A172 (cell line): ENCODE measurements at regions not wholly inside any gene's neighbourhood (a gene's known extent, or its start where the extent isn't known, plus 50 kb on each side); places are given as distances from the start of the nearest gene placed in this dataset.

Experiments
- DNase-seq: peaks from one replicate; pipeline ENCODE4 v3.0.0-alpha.2; 2015; ENCODE audit warnings: low spot score

DNA sequence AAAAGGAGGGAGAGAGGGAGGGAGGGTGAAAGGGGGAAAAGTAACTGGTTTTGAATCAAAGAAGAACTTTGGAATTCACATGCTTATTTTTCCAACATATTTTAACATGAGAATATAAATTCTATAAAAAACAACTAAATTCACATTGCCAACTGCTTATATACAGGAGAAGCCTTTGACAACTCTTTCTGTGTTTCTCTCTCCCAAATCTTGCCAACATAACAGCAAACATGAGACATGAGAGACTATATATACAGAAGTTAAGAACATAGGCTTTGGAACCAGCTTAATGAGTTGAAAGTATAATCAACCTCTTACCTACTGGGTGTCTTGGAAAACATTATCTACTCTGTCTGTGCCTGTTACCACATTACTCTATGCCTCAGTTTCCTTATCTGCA, 493.3 kb downstream of the RFC3 start:
- no peak for DNase-seq

- DNase-seq: no peak
Observed at GRCh38 chr13:34312578-34312977, 494.6 kb downstream of the RFC3 start.

DNA sequence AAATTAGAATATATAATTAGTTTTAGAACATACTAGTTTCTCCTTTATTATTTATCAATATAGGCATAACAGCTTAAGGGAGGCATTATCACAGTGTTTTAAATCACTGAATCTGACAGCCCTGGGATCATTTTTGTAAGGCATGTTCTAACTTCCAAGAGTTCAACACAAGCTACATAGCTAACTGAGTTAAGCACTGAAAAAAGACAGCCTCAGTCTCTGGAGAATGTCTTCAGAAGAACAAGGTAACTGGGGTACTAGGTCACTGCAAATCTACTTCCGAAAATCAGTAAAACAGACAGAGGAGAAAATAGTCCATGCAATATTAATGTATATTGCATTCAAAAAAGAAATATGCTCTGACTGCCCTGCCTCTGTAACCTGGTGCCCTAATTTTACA, 502.1 kb downstream of the RFC3 start:
- DNase-seq: no peak

- DNase-seq: no peak
Observed at GRCh38 chr13:34322014-34322742, 504.2 kb downstream of the RFC3 start.

GRCh38 chr13:34322743-34323074, 504.8 kb downstream of the RFC3 start:
- no peak for DNase-seq

- DNase-seq: no peak
Observed at GRCh38 chr13:34335014-34336007, 517.4 kb downstream of the RFC3 start.

DNA sequence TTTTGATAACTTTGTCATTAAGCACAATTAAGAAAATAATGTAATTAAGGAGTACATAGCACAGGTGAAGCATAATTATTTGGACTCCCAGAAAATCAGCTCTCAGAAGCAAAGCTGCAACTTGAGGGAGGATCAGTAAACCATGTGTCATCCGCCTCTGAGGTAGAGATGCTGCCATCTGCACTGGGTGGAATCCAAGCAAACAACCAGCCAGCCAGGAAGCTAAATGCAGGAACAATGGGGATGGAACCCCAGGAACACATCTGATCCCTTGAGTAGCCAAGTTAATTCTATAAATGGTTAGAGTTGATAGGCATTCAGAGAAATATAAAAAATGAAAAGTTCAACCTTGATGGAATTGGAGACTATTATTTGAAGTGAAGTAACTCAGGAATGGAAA, 520.2 kb downstream of the RFC3 start:
- DNase-seq: no peak

DNA sequence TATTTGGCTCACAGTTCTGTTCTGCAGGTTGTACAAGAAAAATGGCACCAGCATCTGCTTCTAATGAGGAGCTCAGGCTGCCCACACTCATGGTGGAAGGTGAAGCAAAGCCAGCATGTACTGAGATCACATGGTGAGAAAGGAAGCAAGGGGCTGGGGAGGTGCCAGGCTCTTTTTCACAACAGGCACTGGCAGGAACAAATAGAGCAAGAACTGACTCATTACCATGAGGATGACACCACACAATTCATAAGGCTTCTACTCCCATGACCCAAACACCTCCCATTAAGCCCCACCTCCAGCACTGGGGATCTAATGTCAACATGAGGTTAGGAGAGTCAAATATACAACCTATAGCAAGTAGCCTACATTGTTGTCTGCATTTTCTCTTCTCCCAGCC, 522.6 kb downstream of the RFC3 start:
- DNase-seq: peak; percentile 74

DNA sequence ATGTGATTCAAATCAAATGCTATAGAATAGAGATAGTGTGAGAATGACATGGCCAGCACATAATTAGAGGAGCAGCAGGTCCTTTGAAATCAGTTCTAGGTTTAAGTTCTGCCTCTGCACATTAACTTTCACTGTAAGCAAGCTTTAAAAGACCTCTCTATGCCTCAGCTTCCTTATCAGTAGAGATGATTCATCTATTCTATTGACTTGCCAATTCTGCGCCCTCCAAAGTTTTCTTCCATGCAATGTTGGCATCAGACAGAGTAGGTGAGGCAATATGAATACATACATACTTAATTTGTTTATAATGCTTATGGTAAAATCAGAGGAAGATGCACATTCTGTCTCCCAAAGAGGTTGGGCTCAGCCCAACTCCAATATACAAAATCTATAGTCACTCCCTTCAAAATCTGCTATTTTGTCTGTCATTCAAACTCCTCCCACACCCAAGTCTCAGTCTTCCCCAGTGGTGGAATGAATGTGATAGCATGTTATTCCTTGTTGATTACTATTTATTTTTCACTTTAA, 525.5 kb downstream of the RFC3 start:
- no peak for DNase-seq

GRCh38 chr13:34344816-34345215, 526.9 kb downstream of the RFC3 start:
- no peak for DNase-seq

DNA sequence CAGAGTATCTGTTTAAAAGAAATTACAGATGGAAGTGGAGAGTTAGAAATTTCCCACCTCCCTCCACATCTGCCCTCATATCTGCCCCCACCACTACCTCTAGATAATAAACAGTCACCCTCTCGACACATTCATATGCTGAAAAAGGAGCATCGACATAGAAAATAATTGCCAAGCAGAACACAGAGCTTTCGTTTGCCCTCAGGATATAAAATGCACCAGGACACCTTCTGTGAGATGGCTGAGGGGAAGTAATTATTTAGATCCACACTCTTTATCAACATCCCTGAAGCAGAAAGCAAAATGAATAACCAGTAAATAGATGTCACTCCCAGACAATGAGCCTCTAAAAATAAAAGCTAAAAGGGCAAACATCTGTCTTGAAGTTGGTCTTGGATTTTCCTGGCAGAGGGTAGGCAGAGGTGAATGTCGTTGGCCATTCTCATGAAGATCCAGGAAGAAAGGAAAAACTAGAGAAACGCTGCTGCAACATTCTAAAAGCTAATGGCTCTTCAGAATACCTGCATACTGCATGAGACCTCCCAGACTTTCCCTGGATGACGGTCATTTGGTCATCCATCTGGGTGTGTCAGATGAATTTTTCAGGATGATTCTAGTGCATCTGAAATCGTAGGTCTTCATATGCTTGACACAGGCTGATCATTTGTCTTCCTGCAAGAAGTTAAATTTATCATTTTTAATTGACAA, 527.5 kb downstream of the RFC3 start:
- no peak for DNase-seq

DNA sequence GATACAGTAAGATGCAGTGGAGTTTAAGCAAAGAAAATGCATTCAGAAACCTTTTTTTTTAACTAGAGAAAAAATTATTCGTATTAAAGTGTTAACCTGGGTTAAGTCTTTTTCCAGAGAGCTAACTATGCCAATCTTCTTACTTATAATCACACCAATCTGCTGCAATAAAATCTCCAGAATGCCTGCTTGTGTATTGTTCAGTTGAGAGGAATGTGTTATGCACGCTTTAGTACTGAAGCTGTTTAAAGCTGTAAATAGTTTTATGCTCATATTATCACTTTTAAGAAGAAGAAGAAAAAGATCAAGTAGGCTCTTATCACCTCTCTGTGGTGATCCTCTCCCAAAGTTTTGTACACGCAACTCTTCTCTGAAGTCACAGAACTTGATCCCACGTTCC, 528.7 kb downstream of the RFC3 start:
- DNase-seq: no peak

- DNase-seq: no peak
Observed at GRCh38 chr13:34347784-34348573, 530.0 kb downstream of the RFC3 start.

DNA sequence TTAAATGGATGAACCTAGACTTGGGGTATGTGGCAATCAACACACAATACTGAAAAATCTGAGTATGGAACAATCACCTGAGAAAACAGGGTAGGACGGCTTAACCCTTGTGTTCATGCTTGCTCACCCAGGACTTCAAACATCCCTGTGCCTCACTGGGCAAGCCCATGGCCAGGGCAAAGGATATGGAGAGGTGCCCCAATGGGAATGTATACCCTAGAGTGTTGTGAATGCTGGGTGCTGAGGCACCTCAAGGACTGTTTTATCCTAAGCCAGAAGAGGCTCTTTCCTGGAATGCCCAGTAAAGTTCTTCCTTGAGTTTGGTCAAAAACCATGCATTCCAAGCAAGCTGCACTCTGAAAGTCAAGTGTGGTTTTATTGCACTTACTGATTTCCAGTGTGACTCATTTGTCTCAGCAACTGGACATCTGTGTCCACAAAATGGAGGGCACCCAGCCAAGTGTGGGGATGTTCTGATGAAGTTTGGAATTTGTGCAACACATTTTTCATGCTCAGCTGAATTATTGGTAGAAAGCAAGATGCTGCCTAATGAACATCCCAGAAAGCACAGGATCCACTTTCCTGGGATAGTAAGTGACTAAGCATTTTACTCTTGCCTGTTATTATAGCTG, 531.3 kb downstream of the RFC3 start:
- peak; percentile 94 for DNase-seq

DNA sequence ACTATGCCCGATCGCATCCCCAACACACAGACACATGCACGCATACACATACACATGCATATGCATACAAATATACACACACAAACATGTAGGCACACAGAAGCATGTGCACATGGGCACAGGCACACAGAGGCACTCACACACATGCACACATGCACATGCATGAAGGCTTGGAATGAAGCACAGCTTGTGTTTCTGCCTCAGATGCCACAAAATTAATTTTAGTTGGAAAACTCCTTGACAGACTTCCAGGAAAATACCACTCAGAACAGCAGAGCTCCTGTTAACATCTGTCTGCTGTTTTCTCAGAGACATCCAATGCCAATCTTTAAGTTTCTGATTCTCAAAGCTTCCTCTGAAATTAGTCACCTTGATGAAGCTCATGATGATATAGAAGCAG, 532.7 kb downstream of the RFC3 start:
- DNase-seq: no peak

- DNase-seq: no peak
Observed at GRCh38 chr13:34351134-34351533, 533.2 kb downstream of the RFC3 start.

DNA sequence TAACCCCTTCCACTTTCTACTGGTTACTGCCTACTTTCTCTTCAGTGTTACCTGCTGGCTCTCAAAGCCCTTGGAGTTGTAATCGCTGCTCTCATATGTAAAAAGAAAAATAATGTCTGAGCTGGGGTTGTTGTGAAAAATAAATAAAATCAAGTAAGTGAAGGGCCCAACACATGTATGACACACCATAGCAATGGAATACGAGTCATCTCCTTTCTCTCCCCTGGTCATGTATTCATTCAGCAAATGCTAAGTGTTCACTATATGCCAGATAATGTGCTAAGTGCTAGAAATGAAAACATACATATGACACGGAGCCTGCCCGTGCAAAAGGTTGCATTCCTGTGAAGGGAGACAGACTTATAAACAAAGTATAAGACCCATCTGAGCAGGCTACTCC, 535.0 kb downstream of the RFC3 start:
- no peak for DNase-seq

DNA sequence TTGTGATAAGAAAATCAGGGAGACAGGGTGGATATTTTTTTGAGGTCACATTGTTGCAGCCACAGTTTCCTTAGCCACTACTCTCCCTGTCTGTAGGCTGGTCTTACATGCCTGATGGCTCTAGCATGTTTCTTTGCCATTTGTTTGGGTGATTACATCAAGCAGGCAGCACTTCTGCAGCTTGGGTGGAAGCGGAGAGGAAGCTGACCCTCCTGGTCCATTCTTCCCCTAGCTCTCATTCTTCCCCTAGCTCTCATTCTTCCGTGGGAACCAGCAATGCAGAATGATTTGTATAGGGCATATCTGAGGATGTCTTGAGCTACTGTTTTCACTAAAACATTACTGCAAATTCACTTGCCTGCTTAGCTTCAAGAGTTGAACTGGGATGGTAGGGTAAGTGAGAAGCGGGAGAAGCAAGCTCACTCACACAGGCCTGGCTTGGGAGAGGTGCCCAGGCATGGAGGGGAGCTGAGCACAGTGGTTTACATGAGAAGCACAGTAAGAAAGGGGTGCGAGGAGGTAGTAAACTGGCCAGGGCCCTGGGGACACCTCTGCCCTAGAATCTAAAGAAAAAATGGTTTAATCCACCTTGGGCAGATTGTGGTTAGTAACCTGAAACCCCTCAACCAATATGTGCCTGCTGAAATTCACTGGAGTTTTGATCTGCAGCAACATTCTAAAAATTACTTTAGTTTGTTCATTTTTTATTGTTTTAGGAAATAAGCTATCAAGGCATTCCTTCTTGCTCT, 538.9 kb downstream of the RFC3 start:
- no peak for DNase-seq

DNA sequence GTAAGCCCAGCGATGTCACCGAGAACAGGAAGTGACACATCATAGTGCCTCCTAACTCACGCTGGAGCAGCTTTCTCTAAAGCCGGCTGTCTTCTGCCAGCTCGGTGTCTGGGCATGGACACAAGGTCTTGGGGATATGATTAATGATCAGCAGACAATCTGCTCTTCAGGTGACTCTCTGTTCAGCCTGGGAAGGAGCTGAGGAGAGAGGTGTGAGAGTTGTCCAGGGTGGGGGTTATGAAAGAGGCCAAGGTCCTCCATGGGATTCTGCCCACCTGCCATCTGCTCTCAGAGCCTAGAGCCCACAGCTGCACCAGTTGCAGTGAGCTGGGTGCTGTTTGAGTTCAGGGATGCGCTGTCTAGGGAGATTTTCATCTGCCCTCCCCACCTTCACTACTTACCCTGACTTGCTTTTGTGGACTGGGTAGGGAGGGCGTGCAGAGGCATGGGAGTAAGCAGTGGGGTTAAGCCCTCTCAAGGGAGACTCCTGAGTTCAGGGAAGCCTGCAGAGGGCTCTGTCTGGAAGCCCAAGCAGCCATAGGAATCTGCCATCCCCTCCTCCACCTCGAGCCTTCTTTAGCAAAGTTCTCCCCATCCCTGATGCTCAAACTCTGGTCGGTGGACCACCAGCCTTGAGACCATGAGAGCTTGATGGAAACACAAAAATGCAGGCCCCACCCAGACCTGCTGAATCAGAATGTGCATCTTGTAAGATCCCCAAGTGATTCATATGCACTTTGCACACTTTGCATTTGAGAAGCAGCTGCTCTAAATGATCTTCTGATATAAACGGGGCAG, 539.7 kb downstream of the RFC3 start:
- DNase-seq: peak; percentile 88
